ENCODE measurements at regions not wholly inside any gene's neighbourhood (a gene's known extent, or its start where the extent isn't known, plus 50 kb on each side); places are given as distances from the start of the nearest gene placed in this dataset.
"Not testable (repeated sequence)": the region's sequence is repeated elsewhere in the genome, so short reads cannot be mapped to it uniquely, and the experiment has no call there.

DNA sequence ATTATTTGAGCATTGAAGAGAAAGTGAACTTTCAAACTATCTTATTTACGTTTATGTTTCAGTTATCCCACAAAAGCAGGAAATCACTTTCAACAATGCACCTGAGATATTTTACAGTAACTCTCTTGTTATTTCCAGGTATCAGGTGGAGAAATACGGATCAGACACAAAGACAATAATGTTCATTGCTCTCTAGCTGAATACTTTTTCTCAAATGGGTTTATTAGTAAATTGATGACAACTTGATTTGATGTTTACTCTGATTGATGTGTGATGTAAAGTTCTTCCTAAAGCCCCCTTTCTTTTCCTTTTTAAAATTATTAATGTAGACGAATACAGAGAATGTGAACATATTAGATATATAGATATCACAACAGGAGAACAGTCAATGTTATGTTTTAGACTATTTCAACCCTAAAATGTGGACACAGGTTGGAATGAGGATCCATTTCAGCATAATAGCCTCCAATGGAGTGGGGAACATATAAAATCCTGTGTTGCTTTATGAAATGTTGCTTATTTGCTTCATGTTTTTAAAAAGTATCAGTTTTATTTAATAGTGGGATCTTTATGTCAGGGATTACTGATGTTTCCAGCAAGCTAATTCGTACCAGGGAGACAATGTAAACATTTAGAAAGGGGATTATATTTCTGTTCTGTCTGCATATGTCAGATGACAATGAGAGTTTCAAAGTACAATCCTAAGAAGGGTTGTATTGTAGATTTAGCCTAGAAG is 1522.3 kb upstream of the TPTE start:
- WGBS, 2 donors = 24 to 27% methylated on average over 4 of the region's 4 CpGs
- Histone ChIP-seq H3K4me1 (no peaks in the 10 kb centered on the region), H3K27ac (no peak overlapping the region), H3K27me3 (no peaks in the 10 kb centered on the region), H3K4me3 (replicated peaks in 1 of 3) (no peak overlapping the region), H3K36me3 (no peaks in the 10 kb centered on the region), H3K9me3 (no peaks in the 10 kb centered on the region)
- TF ChIP-seq, protein P1, sequence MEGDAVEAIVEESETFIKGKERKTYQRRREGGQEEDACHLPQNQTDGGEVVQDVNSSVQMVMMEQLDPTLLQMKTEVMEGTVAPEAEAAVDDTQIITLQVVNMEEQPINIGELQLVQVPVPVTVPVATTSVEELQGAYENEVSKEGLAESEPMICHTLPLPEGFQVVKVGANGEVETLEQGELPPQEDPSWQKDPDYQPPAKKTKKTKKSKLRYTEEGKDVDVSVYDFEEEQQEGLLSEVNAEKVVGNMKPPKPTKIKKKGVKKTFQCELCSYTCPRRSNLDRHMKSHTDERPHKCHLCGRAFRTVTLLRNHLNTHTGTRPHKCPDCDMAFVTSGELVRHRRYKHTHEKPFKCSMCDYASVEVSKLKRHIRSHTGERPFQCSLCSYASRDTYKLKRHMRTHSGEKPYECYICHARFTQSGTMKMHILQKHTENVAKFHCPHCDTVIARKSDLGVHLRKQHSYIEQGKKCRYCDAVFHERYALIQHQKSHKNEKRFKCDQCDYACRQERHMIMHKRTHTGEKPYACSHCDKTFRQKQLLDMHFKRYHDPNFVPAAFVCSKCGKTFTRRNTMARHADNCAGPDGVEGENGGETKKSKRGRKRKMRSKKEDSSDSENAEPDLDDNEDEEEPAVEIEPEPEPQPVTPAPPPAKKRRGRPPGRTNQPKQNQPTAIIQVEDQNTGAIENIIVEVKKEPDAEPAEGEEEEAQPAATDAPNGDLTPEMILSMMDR (IDR thresholded peaks at IDR 0.05) = no peak
- TF ChIP-seq POLR2A (IDR thresholded peaks at IDR 0.05) = no peak
- intact Hi-C loops (cut with DNase I) = no loop called here
- no peak for DNase-seq

- intact Hi-C loops (cut with DNase I); DNase-seq; H3K4me3 ChIP-seq (replicated peaks in 1 of 3); H3K9me3 ChIP-seq; H3K27me3 ChIP-seq; H3K36me3 ChIP-seq; H3K4me1 ChIP-seq; H3K27ac ChIP-seq: not testable (repeated sequence)
- WGBS, 2 donors = 8 to 15% methylated on average over 1 of the region's 1 CpG
Observed at GRCh38 chr21:9000132-9000531, 1521.3 kb upstream of the TPTE start.

GRCh38 chr21:9000671-9001070 is 1520.7 kb upstream of the TPTE start:
- WGBS, 2 donors = 62 to 76% methylated on average over 2 of the region's 2 CpGs
- H3K36me3 ChIP-seq; H3K4me1 ChIP-seq; DNase-seq; H3K4me3 ChIP-seq (replicated peaks in 1 of 3); intact Hi-C loops (cut with DNase I); H3K9me3 ChIP-seq; H3K27me3 ChIP-seq; H3K27ac ChIP-seq: not testable (repeated sequence)

DNA sequence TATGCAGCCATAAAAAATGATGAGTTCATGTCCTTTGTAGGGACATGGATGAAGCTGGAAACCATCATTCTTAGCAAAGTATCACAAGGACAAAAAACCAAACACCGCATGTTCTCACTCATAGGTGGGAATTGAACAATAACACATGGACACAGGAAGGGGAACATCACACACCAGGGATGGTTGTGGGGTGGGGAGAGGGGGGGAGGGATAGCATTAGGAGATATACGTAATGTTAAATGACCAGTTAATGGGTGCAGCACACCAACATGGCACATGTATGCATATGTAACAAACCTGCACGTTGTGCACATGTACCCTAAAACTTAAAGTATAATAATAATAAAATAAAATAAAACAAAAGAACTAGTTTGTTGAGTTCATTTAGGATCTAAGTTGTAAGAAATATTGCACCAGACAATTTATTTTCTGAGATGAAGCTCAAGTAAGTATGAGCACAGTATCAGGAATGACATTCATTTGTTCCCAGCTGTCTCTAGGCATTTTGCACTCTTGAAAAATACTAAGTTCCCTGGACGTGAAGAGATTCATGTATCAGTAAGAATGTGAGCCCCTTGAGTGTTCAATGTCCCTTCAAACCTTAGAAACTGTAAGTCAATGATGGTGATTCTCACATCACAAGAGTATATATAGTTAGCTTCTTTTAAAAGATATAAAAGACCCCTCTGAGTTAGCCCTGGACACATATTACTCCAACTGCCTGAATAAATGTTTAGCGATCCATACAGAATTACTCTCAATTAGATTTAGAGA is 1519.3 kb upstream of the TPTE start:
- H3K27me3 ChIP-seq; H3K9me3 ChIP-seq; H3K36me3 ChIP-seq; H3K4me1 ChIP-seq; H3K27ac ChIP-seq; intact Hi-C loops (cut with DNase I); DNase-seq; H3K4me3 ChIP-seq (replicated peaks in 1 of 3): not testable (repeated sequence)
- 57 to 63% methylated on average over 5 of the region's 5 CpGs for WGBS, 2 donors

DNA sequence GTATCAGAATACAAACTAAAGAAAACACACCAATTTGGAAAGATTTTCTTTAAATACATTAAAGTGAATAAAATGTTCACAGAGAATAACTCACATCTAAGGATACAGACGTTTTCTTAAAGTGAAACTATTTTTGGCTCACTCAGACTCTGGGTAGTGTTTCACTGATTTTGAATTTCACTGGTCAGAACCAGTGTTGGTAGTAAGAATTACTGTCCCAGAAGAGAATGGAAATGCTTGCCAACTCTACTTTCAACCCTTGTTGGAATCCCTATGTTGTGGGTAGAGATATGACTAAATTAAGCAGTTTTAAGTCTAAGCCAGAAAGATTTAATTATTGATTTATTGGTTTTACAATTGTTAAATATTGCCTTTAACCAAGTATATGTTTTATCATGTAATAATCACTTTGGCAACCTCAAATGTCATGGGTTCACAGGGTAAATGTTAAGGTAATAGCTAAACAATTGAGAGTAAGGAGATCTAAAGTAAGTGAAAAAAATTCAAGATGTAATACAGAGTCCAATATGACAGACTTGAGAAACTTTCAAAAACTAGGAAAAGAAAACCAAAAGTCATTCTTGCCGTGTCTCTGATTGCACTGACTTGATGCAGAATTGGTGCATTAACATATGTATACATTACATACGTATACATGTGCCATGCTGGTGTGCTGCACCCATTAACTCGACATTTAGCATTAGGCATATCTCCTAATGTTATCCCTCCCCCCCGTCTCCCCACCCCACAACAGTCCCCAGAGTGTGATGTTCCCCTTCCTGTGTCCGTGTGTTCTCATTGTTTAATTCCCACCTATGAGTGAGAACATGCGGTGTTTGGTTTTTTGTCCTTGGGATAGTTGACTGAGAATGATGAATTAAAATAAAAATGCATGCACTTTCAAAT is 1517.2 kb upstream of the TPTE start:
- intact Hi-C loops (cut with DNase I); DNase-seq; H3K27ac ChIP-seq; H3K4me1 ChIP-seq; H3K9me3 ChIP-seq; H3K4me3 ChIP-seq (replicated peaks in 1 of 3); H3K36me3 ChIP-seq; H3K27me3 ChIP-seq: not testable (repeated sequence)
- 48 to 50% methylated on average over 7 of the region's 7 CpGs for WGBS, 2 donors

- H3K27ac ChIP-seq; H3K9me3 ChIP-seq; H3K36me3 ChIP-seq; H3K4me1 ChIP-seq; H3K4me3 ChIP-seq (replicated peaks in 1 of 3); DNase-seq; H3K27me3 ChIP-seq; intact Hi-C loops (cut with DNase I): not testable (repeated sequence)
- WGBS, 2 donors = 55 to 63% methylated on average over 3 of the region's 3 CpGs
Observed at GRCh38 chr21:9004815-9005518, 1516.4 kb upstream of the TPTE start.

- H3K27me3 ChIP-seq; DNase-seq; H3K27ac ChIP-seq; H3K4me3 ChIP-seq (replicated peaks in 1 of 3); H3K9me3 ChIP-seq; H3K4me1 ChIP-seq; intact Hi-C loops (cut with DNase I); H3K36me3 ChIP-seq: not testable (repeated sequence)
- 51 to 70% methylated on average over 1 of the region's 1 CpG for WGBS, 2 donors
Observed at GRCh38 chr21:9005671-9006070, 1515.7 kb upstream of the TPTE start.

- DNase-seq; H3K27ac ChIP-seq; H3K27me3 ChIP-seq; H3K4me1 ChIP-seq; intact Hi-C loops (cut with DNase I); H3K9me3 ChIP-seq; H3K4me3 ChIP-seq (replicated peaks in 1 of 3); H3K36me3 ChIP-seq: not testable (repeated sequence)
Observed at GRCh38 chr21:9006111-9006510, 1515.3 kb upstream of the TPTE start.

- H3K4me3 ChIP-seq (replicated peaks in 1 of 3); intact Hi-C loops (cut with DNase I); DNase-seq; H3K27me3 ChIP-seq; H3K9me3 ChIP-seq; H3K4me1 ChIP-seq; H3K27ac ChIP-seq; H3K36me3 ChIP-seq: not testable (repeated sequence)
- 47 to 50% methylated on average over 2 of the region's 2 CpGs for WGBS, 2 donors
Observed at GRCh38 chr21:9006553-9007323, 1514.6 kb upstream of the TPTE start.

All from thyroid gland (tissue), 4 donors.